Natural killer cell treated with Interleukin-12 subunit alpha and Interleukin-12 subunit beta and Interleukin-15 and Interleukin-18, amount 100 ng/mL, for 72 hours (primary cell): ENCODE measurements at regions not wholly inside any gene's neighbourhood (a gene's known extent, or its start where the extent isn't known, plus 50 kb on each side); places are given as distances from the start of the nearest gene placed in this dataset.

Experiments
- ATAC-seq, 2 donors: fragments of 150-1000 bp; cut with Tn5 transposase in 1 of 2; sonication (Bioruptor Pico), chemical (Tn5 transposase) in 1 of 2; 2 replicates each; pipeline ENCODE4 v1.10.0; 2021
- DNase-seq: peaks from one replicate; pipeline ENCODE4 v3.0.0; 2022; ENCODE audit warnings: low spot score
- H3K27ac Mint-ChIP-seq, 2 donors: 1 replicate in 1 of 2; 2 replicates in 1 of 2; pipeline ENCODE4 v1.8.0; 2022; ENCODE audit warnings: mixed read lengths in 2 of 2, mild to moderate bottlenecking in 1 of 2, moderate library complexity in 1 of 2
- H3K27me3 Mint-ChIP-seq, 2 donors: 1 replicate in 1 of 2; 2 replicates in 1 of 2; pipeline ENCODE4 v1.8.0; 2022; ENCODE audit warnings: mixed read lengths in 2 of 2
- H3K36me3 Mint-ChIP-seq: one replicate; pipeline ENCODE4 v1.8.0; 2022; ENCODE audit warnings: mixed read lengths
- H3K4me1 Mint-ChIP-seq, 2 donors: 1 replicate in 1 of 2; 2 replicates in 1 of 2; pipeline ENCODE4 v1.8.0; 2022; ENCODE audit warnings: low read depth in 2 of 2, mixed read lengths in 2 of 2, mild to moderate bottlenecking in 1 of 2
- H3K4me3 Mint-ChIP-seq: one replicate; pipeline ENCODE4 v1.8.0; 2022; ENCODE audit warnings: mixed read lengths
- H3K9me3 Mint-ChIP-seq: 2 replicates; pipeline ENCODE4 v1.8.0; 2022; ENCODE audit warnings: mixed read lengths

DNA sequence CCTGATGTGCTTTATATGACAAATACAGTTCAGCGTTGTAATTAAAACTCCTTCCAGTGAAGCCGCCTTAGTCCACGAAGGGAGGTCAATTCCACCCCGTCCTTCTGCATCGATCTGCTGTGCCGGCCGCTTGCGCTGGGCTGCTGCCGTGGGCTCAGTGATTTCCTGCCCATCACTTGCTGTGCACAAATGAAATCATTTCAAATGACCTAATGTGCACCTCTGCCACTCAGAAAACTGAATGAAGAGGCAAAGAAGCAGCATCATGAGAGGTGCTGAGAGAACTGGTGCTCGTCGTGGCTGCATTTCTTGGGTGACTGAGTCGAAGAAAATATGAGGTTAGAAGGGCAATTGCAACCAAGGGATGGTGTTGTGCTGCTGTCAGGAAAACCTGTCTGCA lies 144.3 kb upstream of the SYT6 start:
- Mint-ChIP-seq H3K27ac (no peak overlapping the region), H3K4me1 (peaks cover 8 to 20% of the 10 kb centered on the region in 2 donors), H3K27me3 (no peaks in the 10 kb centered on the region), H3K9me3 (no peaks in the 10 kb centered on the region), H3K36me3 (no peaks in the 10 kb centered on the region), H3K4me3 (no peak overlapping the region)
- no peak for ATAC-seq
- no peak for DNase-seq

DNA sequence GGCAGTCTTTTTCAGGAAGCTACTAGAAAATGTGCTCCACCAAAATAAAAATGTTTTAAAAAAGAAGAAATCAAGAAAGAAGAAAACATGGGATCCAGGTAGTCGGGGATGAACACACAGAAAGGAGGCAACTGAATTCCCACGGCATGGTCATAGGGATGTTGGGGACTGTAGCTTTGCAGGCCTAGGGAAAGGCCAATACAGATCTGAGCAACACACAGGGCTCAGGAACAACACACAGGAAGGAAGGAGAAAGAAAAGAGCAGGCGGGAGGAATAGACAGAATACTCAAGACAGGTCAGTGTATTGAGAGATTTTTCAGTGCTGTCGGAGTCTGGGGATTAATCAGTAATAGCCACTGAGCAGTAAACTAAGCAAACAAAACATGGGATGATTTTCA lies 142.7 kb upstream of the SYT6 start:
- no peak overlapping the region for H3K4me3 Mint-ChIP-seq
- H3K9me3 Mint-ChIP-seq, result no peaks in the 10 kb centered on the region
- H3K27me3 Mint-ChIP-seq, result no peaks in the 10 kb centered on the region
- no peaks in the 10 kb centered on the region for H3K36me3 Mint-ChIP-seq
- ATAC-seq, result no peak
- no peak overlapping the region for H3K27ac Mint-ChIP-seq
- H3K4me1 Mint-ChIP-seq, result peaks cover 8 to 18% of the 10 kb centered on the region in 2 donors
- no peak for DNase-seq

DNA sequence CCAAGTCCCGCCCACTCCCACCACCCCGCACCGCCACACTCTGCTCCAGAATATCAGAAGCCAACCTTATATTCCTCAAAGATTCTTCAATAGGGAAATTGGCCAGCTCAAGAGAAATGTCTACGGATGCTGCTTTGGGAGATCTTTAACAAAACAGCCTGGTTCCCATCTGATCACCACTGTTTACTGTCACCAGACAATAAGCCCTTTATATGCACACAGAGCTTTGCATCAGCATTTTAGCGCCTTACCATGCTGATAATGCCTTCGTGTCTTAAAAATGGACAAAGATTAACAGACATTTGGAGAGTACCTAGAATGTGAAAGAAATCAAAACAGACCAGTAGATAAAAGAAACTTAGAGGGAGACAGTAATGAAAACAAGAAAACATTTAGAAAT lies 141.7 kb upstream of the SYT6 start:
- ATAC-seq, result no peak
- Mint-ChIP-seq H3K4me1 (peaks cover 4 to 18% of the 10 kb centered on the region in 2 donors), H3K36me3 (no peaks in the 10 kb centered on the region), H3K27ac (no peak overlapping the region), H3K9me3 (no peaks in the 10 kb centered on the region), H3K27me3 (no peaks in the 10 kb centered on the region), H3K4me3 (no peak overlapping the region)
- DNase-seq, result no peak

DNA sequence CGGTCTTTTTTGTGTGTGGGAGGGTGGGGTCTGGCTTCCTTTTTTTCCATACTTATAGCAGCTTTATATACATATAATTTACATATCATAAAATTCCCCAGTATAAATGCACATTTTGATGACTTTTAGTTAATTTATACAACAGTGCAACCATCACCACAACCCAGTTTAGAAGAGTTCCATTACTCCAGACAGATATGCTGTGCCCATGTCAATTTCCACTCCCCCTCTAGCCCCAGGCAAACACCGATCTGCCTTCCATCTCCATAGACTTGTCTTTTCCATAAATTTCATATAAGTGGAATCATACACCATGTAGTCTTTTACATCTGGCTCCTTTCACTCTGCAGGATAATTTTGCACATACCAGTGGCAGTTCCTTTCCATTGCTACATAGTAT lies 139.2 kb upstream of the SYT6 start:
- ATAC-seq (no peak), DNase-seq (no peak)
- no peaks in the 10 kb centered on the region for H3K9me3 Mint-ChIP-seq
- no peak overlapping the region for H3K27ac Mint-ChIP-seq
- no peaks in the 10 kb centered on the region for H3K27me3 Mint-ChIP-seq
- H3K4me3 Mint-ChIP-seq, result no peak overlapping the region
- H3K36me3 Mint-ChIP-seq, result no peaks in the 10 kb centered on the region
- H3K4me1 Mint-ChIP-seq, result peaks cover 12 to 23% of the 10 kb centered on the region in 2 donors

DNA sequence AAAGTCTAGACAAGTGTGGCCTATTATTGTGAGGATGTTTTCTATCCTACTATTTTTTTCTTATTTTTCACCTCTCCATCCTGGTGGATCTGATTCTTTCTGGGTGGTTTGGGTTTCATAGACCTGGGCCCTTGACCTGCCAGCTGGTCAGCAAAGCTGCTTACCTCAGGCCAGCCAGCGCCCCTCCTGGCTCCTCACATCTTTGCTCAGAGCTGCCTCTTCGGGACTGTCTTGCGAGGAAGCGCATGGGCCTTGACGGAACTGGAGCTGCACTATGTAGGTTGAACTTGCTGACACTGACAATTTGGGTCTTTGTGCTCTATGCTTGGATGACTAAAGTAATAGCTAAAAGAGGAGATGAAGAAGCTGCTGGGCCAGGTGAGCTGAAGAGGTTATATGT lies 138.5 kb upstream of the SYT6 start:
- Mint-ChIP-seq H3K27me3 (no peaks in the 10 kb centered on the region), H3K27ac (no peak overlapping the region), H3K4me1 (peaks cover 16 to 23% of the 10 kb centered on the region in 2 donors)

GRCh38 chr1:114290776-114291175 lies 137.1 kb upstream of the SYT6 start:
- Mint-ChIP-seq H3K4me3 (no peak overlapping the region), H3K9me3 (no peaks in the 10 kb centered on the region), H3K4me1 (peaks cover 22 to 25% of the 10 kb centered on the region in 2 donors), H3K27me3 (no peaks in the 10 kb centered on the region), H3K27ac (peak overlapping the region in 1 of 2 donors; percentile 47), H3K36me3 (no peaks in the 10 kb centered on the region)
- no peak for DNase-seq
- no peak for ATAC-seq

More for the DNA sequence above, 138.5 kb upstream of the SYT6 start:
- DNase-seq (no peak), ATAC-seq (no peak)
- no peaks in the 10 kb centered on the region for H3K9me3 Mint-ChIP-seq
- no peaks in the 10 kb centered on the region for H3K36me3 Mint-ChIP-seq
- H3K4me3 Mint-ChIP-seq, result no peak overlapping the region

GRCh38 chr1:114290341-114290740 lies 136.7 kb upstream of the SYT6 start:
- H3K36me3 Mint-ChIP-seq, result no peaks in the 10 kb centered on the region
- H3K4me3 Mint-ChIP-seq, result no peak overlapping the region
- DNase-seq, result no peak
- H3K27ac Mint-ChIP-seq, result peak overlapping the region in 1 of 2 donors; percentile 47
- no peak for ATAC-seq
- no peaks in the 10 kb centered on the region for H3K9me3 Mint-ChIP-seq
- peaks cover 23 to 25% of the 10 kb centered on the region in 2 donors for H3K4me1 Mint-ChIP-seq
- no peaks in the 10 kb centered on the region for H3K27me3 Mint-ChIP-seq

- H3K9me3 Mint-ChIP-seq, result no peaks in the 10 kb centered on the region
- no peaks in the 10 kb centered on the region for H3K36me3 Mint-ChIP-seq
- DNase-seq (no peak), ATAC-seq (no peak)
- H3K4me1 Mint-ChIP-seq, result peaks cover 23 to 25% of the 10 kb centered on the region in 2 donors
- no peak overlapping the region for H3K27ac Mint-ChIP-seq
- no peak overlapping the region for H3K4me3 Mint-ChIP-seq
- H3K27me3 Mint-ChIP-seq, result no peaks in the 10 kb centered on the region
Measured at GRCh38 chr1:114289824-114290223, 136.2 kb upstream of the SYT6 start.

GRCh38 chr1:114289306-114289705 lies 135.6 kb upstream of the SYT6 start:
- H3K4me3 Mint-ChIP-seq, result no peak overlapping the region
- ATAC-seq (no peak), DNase-seq (no peak)
- H3K4me1 Mint-ChIP-seq, result peaks cover 23 to 25% of the 10 kb centered on the region in 2 donors
- no peaks in the 10 kb centered on the region for H3K9me3 Mint-ChIP-seq
- peak overlapping the region in 1 of 2 donors; percentile 66 for H3K27ac Mint-ChIP-seq
- no peaks in the 10 kb centered on the region for H3K27me3 Mint-ChIP-seq
- no peaks in the 10 kb centered on the region for H3K36me3 Mint-ChIP-seq

DNA sequence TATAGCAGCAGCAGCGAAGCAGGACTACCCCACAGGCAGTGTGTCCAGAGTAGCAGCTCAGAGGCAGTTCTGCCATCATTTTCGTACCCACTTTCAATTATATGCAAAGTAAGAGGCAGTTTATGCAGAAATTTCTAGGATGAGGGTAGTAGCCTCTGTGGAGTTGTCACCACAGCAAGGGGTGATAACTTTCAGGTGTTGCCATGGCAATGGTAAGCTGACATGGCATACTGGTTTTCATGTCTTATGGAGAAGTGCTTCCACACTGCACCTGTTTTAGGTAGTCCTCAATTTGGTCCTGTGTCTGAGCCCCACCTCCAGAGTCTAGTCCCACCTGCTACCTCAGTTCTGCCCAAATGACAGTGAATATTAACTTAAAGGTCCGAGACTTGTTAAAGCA lies 133.3 kb upstream of the SYT6 start:
- Mint-ChIP-seq H3K9me3 (no peaks in the 10 kb centered on the region), H3K36me3 (no peaks in the 10 kb centered on the region), H3K27ac (no peak overlapping the region), H3K4me3 (no peak overlapping the region), H3K4me1 (peaks cover 23 to 32% of the 10 kb centered on the region in 2 donors), H3K27me3 (no peaks in the 10 kb centered on the region)
- no peak for ATAC-seq
- no peak for DNase-seq

- H3K4me3 Mint-ChIP-seq, result no peak overlapping the region
- H3K27ac Mint-ChIP-seq, result no peak overlapping the region
- DNase-seq (no peak), ATAC-seq (no peak)
- H3K9me3 Mint-ChIP-seq, result peaks cover 2% of the 10 kb centered on the region
- no peaks in the 10 kb centered on the region for H3K36me3 Mint-ChIP-seq
- H3K27me3 Mint-ChIP-seq, result no peaks in the 10 kb centered on the region
- H3K4me1 Mint-ChIP-seq, result peaks cover 23 to 36% of the 10 kb centered on the region in 2 donors
Measured at GRCh38 chr1:114286179-114286578, 132.5 kb upstream of the SYT6 start.

DNA sequence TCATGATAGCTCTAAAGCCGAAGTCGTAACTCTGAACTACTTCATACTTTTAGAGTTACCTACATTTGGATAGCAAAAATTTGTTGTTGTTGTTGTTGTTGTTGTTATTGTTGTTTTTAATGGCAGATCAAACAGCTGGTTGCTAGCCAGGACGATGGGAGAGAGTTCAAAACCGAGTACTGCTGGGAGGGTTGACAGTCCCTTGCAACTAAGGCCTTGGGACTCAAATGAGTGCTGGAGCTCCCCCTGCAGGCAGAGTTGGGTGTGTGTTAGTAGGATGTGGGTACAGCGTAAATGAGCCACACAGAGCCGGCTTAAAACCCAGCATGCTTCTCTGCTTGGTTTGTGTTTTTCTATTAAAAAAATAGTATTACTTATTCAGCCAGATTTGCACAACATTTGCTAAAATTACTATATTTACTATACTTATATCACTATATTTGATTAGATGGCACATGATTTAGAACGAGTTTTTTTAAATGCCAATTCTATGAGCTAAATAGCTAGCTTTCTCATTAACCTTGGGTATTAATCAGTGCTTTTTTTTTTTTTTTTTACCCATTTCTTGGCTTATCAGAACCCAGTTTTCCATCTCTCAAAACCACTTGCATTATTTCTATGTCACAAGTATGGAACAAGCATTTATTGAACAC lies 129.2 kb upstream of the SYT6 start:
- peaks cover 2% of the 10 kb centered on the region for H3K9me3 Mint-ChIP-seq
- H3K27me3 Mint-ChIP-seq, result no peaks in the 10 kb centered on the region
- no peak overlapping the region for H3K4me3 Mint-ChIP-seq
- H3K4me1 Mint-ChIP-seq, result peaks cover 16 to 28% of the 10 kb centered on the region in 2 donors
- H3K27ac Mint-ChIP-seq, result no peak overlapping the region
- ATAC-seq (peak; percentile 93 to 95), DNase-seq (peak; percentile 86)
- no peaks in the 10 kb centered on the region for H3K36me3 Mint-ChIP-seq

- Mint-ChIP-seq H3K4me3 (no peak overlapping the region), H3K36me3 (no peaks in the 10 kb centered on the region), H3K27me3 (peaks cover 5 to 9% of the 10 kb centered on the region in 2 donors), H3K4me1 (peaks cover 5 to 25% of the 10 kb centered on the region in 2 donors), H3K27ac (no peak overlapping the region), H3K9me3 (peaks cover 2% of the 10 kb centered on the region)
- no peak for DNase-seq
- ATAC-seq, result no peak
Measured at GRCh38 chr1:114278911-114279310, 125.2 kb upstream of the SYT6 start.

DNA sequence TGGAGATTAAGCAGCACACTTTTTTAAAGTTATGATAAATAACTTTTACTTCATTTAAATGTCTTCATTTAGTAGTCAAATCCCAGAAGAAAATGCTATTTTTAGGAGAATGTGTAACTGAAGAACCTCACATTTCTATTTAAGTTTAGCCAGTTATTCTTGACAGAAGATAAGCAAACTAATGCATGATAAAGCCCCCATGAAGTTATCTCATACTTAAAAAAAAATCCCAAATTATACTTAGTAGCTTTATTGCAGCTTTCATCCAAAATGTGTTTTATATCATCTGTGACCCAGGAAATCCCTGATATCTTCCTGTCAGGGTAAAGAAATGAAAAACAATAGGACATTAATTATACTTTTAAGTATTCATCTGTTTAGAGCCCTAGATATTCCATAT lies 124.8 kb upstream of the SYT6 start:
- no peak for ATAC-seq
- Mint-ChIP-seq H3K9me3 (peaks cover 2% of the 10 kb centered on the region), H3K27me3 (peaks cover 5 to 9% of the 10 kb centered on the region in 2 donors), H3K4me3 (no peak overlapping the region), H3K4me1 (peaks cover 5 to 21% of the 10 kb centered on the region in 2 donors), H3K27ac (no peak overlapping the region), H3K36me3 (no peaks in the 10 kb centered on the region)
- DNase-seq, result no peak
